Sigmoid colon (tissue), 4 donors: ENCODE measurements at regions not wholly inside any gene's neighbourhood (a gene's known extent, or its start where the extent isn't known, plus 50 kb on each side); places are given as distances from the start of the nearest gene placed in this dataset.

Experiments used
- POLR2AphosphoS5 ChIP-seq, 4 donors: sonication (generic); formaldehyde crosslinking; IDR thresholded peaks; one replicate each; pipeline ENCODE4 v1.6.1; 2017; ENCODE audit warnings: antibody characterized with exemption in 4 of 4
- TF ChIP-seq, protein P1 (sequence below), 4 experiments: fragments of 450-650 bp in 3 of 4; fragments of 200-600 bp in 1 of 4; IDR thresholded peaks; one replicate each; pipeline ENCODE4 v1.5.1; 2016 to 2019; ENCODE audit warnings: antibody characterized with exemption in 4 of 4, mild to moderate bottlenecking in 3 of 4, moderate library complexity in 2 of 4

DNA sequence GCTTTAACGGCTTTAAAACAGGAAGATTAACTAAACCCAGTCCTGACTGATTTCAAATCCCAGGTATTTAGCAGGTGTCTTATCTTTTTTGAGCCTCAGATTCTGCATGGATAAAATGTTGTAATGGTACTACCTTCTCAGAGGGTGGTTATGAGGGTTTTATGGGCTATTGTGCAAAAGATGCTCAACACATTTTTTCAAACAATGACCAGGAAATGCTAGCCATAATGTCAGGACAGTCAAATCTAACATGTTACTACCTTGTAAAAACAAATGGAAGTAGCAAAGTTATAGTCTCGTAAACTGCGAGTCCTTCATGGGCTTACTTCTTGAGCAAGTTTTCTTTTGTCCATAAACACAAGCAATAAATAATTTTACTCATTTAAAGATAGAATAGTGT lies 162.1 kb upstream of the TFPI start:
- TF ChIP-seq, protein P1, sequence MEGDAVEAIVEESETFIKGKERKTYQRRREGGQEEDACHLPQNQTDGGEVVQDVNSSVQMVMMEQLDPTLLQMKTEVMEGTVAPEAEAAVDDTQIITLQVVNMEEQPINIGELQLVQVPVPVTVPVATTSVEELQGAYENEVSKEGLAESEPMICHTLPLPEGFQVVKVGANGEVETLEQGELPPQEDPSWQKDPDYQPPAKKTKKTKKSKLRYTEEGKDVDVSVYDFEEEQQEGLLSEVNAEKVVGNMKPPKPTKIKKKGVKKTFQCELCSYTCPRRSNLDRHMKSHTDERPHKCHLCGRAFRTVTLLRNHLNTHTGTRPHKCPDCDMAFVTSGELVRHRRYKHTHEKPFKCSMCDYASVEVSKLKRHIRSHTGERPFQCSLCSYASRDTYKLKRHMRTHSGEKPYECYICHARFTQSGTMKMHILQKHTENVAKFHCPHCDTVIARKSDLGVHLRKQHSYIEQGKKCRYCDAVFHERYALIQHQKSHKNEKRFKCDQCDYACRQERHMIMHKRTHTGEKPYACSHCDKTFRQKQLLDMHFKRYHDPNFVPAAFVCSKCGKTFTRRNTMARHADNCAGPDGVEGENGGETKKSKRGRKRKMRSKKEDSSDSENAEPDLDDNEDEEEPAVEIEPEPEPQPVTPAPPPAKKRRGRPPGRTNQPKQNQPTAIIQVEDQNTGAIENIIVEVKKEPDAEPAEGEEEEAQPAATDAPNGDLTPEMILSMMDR (IDR thresholded peaks at IDR 0.05): no peak
- TF ChIP-seq POLR2AphosphoS5 (IDR thresholded peaks at IDR 0.05): no peak
